ENCODE measurements at regions not wholly inside any gene's neighbourhood (a gene's known extent, or its start where the extent isn't known, plus 50 kb on each side); places are given as distances from the start of the nearest gene placed in this dataset.
A peak's percentile ranks its signal among the peaks of the same experiment; 100 is the strongest.

- Histone ChIP-seq H3K4me3 (no peak overlapping the region), H3K4me1 (no peaks in the 10 kb centered on the region), H3K9me3 (no peaks in the 10 kb centered on the region), H3K27ac (no peak overlapping the region), H3K36me3 (peaks cover 11 to 97% (median 19%) of the 10 kb centered on the region in 3 donors), H3K27me3 (no peaks in the 10 kb centered on the region)
- TF ChIP-seq POLR2A (IDR thresholded peaks at IDR 0.05) (no peak), CTCF (IDR thresholded peaks at IDR 0.05) (no peak), EP300 (IDR thresholded peaks at IDR 0.05) (no peak)
- no peak for DNase-seq (ENCODE audit: low spot score in 2 of 2)
- WGBS, 2 donors, result 95 to 96% methylated on average over 11 of the region's 11 CpGs
These were observed 67.3 kb downstream of the SYNE3 start for GRCh38 chr14:95449131-95449530.

GRCh38 chr14:95446470-95446869, 70.0 kb downstream of the SYNE3 start:
- DNase-seq (ENCODE audit: low spot score in 2 of 2), result no peak
- H3K36me3 ChIP-seq, result peaks cover 11 to 92% (median 14%) of the 10 kb centered on the region in 3 donors
- H3K27ac ChIP-seq, result no peak overlapping the region
- H3K4me1 ChIP-seq, result peaks cover 0 to 11% (median 4%) of the 10 kb centered on the region in 4 donors
- no peaks in the 10 kb centered on the region for H3K9me3 ChIP-seq
- H3K27me3 ChIP-seq, result no peaks in the 10 kb centered on the region
- WGBS, 2 donors, result 82 to 84% methylated on average over 4 of the region's 4 CpGs
- TF ChIP-seq POLR2A (IDR thresholded peaks at IDR 0.05) (no peak), EP300 (IDR thresholded peaks at IDR 0.05) (no peak)
- H3K4me3 ChIP-seq, result no peak overlapping the region

- no peak overlapping the region for H3K4me3 ChIP-seq
- no peak overlapping the region for H3K27ac ChIP-seq
- peaks cover 0 to 11% (median 4%) of the 10 kb centered on the region in 4 donors for H3K4me1 ChIP-seq
- no peak for DNase-seq (ENCODE audit: low spot score in 2 of 2)
- peaks cover 11 to 92% (median 12%) of the 10 kb centered on the region in 3 donors for H3K36me3 ChIP-seq
- H3K27me3 ChIP-seq, result no peaks in the 10 kb centered on the region
- H3K9me3 ChIP-seq, result no peaks in the 10 kb centered on the region
- TF ChIP-seq POLR2A (IDR thresholded peaks at IDR 0.05) (no peak), EP300 (IDR thresholded peaks at IDR 0.05) (no peak), CTCF (IDR thresholded peaks at IDR 0.05) (no peak)
- WGBS, 2 donors, result 90 to 93% methylated on average over 5 to 6 of the region's 6 CpGs
These were observed 70.8 kb downstream of the SYNE3 start for GRCh38 chr14:95445676-95446075.

- Histone ChIP-seq H3K36me3 (peaks cover 9 to 92% (median 9%) of the 10 kb centered on the region in 3 donors), H3K4me1 (peaks cover 0 to 11% (median 4%) of the 10 kb centered on the region in 4 donors), H3K4me3 (no peak overlapping the region), H3K9me3 (no peaks in the 10 kb centered on the region), H3K27me3 (no peaks in the 10 kb centered on the region), H3K27ac (no peak overlapping the region)
- 44 to 56% methylated on average over 3 of the region's 3 CpGs for WGBS, 2 donors
- TF ChIP-seq EP300 (IDR thresholded peaks at IDR 0.05) (no peak), POLR2A (IDR thresholded peaks at IDR 0.05) (no peak), CTCF (IDR thresholded peaks at IDR 0.05) (no peak)
- DNase-seq (ENCODE audit: low spot score in 2 of 2), result no peak
These were observed 71.3 kb downstream of the SYNE3 start for GRCh38 chr14:95445161-95445560.

- peaks cover 2 to 92% (median 3%) of the 10 kb centered on the region in 3 donors for H3K36me3 ChIP-seq
- H3K27me3 ChIP-seq, result no peaks in the 10 kb centered on the region
- H3K27ac ChIP-seq, result peak overlapping the region in 1 of 4 donors; percentile 36
- DNase-seq (ENCODE audit: low spot score in 2 of 2), result no peak
- no peak for TF ChIP-seq POLR2A (IDR thresholded peaks at IDR 0.05)
- no peak for TF ChIP-seq CTCF (IDR thresholded peaks at IDR 0.05)
- TF ChIP-seq EP300 (IDR thresholded peaks at IDR 0.05), result no peak
- no peaks in the 10 kb centered on the region for H3K9me3 ChIP-seq
- H3K4me3 ChIP-seq, result no peak overlapping the region
- 85% methylated on average over 13 to 16 of the region's 16 CpGs for WGBS, 2 donors
- peaks cover 0 to 11% (median 4%) of the 10 kb centered on the region in 4 donors for H3K4me1 ChIP-seq
These were observed 72.0 kb downstream of the SYNE3 start for GRCh38 chr14:95444132-95445129.

Data from tibial nerve (tissue), 4 donors.